ENCODE measurements at regions not wholly inside any gene's neighbourhood (a gene's known extent, or its start where the extent isn't known, plus 50 kb on each side); places are given as distances from the start of the nearest gene placed in this dataset.

GRCh38 chr3:5304789-5305683 is 117.5 kb downstream of the EDEM1 start:
- DNase-seq (ENCODE audit: low read depth in 4 of 4, low spot score in 1 of 4) = peak in 3 of 4 experiments; percentile 3 to 8 (median 4)

- DNase-seq (ENCODE audit: low read depth in 4 of 4, low spot score in 1 of 4) = no peak
Observed at GRCh38 chr3:5305684-5305989, 118.1 kb downstream of the EDEM1 start.

GRCh38 chr3:5309171-5309570 is 121.7 kb downstream of the EDEM1 start:
- no peak for DNase-seq (ENCODE audit: low read depth in 4 of 4, low spot score in 1 of 4)

GRCh38 chr3:5309602-5310001 is 122.1 kb downstream of the EDEM1 start:
- DNase-seq (ENCODE audit: low read depth in 4 of 4, low spot score in 1 of 4) = no peak

- DNase-seq (ENCODE audit: low read depth in 4 of 4, low spot score in 1 of 4) = no peak
Observed at GRCh38 chr3:5310509-5310908, 123.0 kb downstream of the EDEM1 start.

- no peak for DNase-seq (ENCODE audit: low read depth in 4 of 4, low spot score in 1 of 4)
Observed at GRCh38 chr3:5312290-5312689, 124.8 kb downstream of the EDEM1 start.

- no peak for DNase-seq (ENCODE audit: low read depth in 4 of 4, low spot score in 1 of 4)
Observed at GRCh38 chr3:5314897-5315296, 127.4 kb downstream of the EDEM1 start.

- DNase-seq (ENCODE audit: low read depth in 4 of 4, low spot score in 1 of 4) = no peak
Observed at GRCh38 chr3:5317557-5317956, 130.1 kb downstream of the EDEM1 start.

- no peak for DNase-seq (ENCODE audit: low read depth in 4 of 4, low spot score in 1 of 4)
Observed at GRCh38 chr3:5319454-5319853, 131.9 kb downstream of the EDEM1 start.

- no peak for DNase-seq (ENCODE audit: low read depth in 4 of 4, low spot score in 1 of 4)
Observed at GRCh38 chr3:5321666-5322340, 134.3 kb downstream of the EDEM1 start.

GRCh38 chr3:5324780-5325179 is 137.3 kb downstream of the EDEM1 start:
- DNase-seq (ENCODE audit: low read depth in 4 of 4, low spot score in 1 of 4) = no peak

GRCh38 chr3:5330152-5330810 is 142.8 kb downstream of the EDEM1 start:
- peak in 1 of 4 experiments; percentile 13 for DNase-seq (ENCODE audit: low read depth in 4 of 4, low spot score in 1 of 4)

- DNase-seq (ENCODE audit: low read depth in 4 of 4, low spot score in 1 of 4) = no peak
Observed at GRCh38 chr3:5331567-5332269, 144.2 kb downstream of the EDEM1 start.

- no peak for DNase-seq (ENCODE audit: low read depth in 4 of 4, low spot score in 1 of 4)
Observed at GRCh38 chr3:5332270-5332956, 144.9 kb downstream of the EDEM1 start.

- DNase-seq (ENCODE audit: low read depth in 4 of 4, low spot score in 1 of 4) = no peak
Observed at GRCh38 chr3:5339967-5340535, 152.5 kb downstream of the EDEM1 start.

GRCh38 chr3:5341610-5342009 is 154.1 kb downstream of the EDEM1 start:
- DNase-seq (ENCODE audit: low read depth in 4 of 4, low spot score in 1 of 4) = no peak

- DNase-seq (ENCODE audit: low read depth in 4 of 4, low spot score in 1 of 4) = no peak
Observed at GRCh38 chr3:5343459-5343858, 156.0 kb downstream of the EDEM1 start.

- no peak for DNase-seq (ENCODE audit: low read depth in 4 of 4, low spot score in 1 of 4)
Observed at GRCh38 chr3:5344707-5345106, 157.2 kb downstream of the EDEM1 start.

- no peak for DNase-seq (ENCODE audit: low read depth in 4 of 4, low spot score in 1 of 4)
Observed at GRCh38 chr3:5347486-5347885, 160.0 kb downstream of the EDEM1 start.

GRCh38 chr3:5348229-5348902 is 160.9 kb downstream of the EDEM1 start:
- no peak for DNase-seq (ENCODE audit: low read depth in 4 of 4, low spot score in 1 of 4)
